ENCODE measurements at regions not wholly inside any gene's neighbourhood (a gene's known extent, or its start where the extent isn't known, plus 50 kb on each side); places are given as distances from the start of the nearest gene placed in this dataset.

DNA sequence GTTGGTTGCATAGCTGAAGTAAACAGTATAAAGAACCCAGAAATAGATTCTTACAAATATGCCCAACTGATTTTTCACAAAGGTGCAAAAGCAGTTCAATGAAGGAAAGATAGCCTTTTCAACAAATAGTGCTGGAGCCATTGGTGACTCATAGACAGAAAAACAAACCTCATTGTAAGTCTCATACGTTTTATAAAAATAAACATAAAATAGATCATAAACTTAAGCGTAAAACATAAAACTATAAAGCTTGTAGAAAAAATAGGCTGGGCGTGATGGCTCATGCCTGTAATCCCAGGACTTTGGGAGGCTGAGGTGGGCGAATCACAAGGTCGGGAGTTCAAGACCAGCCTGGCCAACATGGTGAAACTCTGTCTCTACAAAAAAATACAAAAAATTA is 318.8 kb upstream of the IGFBP3 start:
- Histone ChIP-seq H3K27me3 (ENCODE audit: control insufficient read depth, insufficient read depth, low read length) (no peaks in the 10 kb centered on the region), H3K18ac (ENCODE audit: low read depth, low read length) (no peak overlapping the region), H3K4me2 (ENCODE audit: low read depth, low read length) (no peak overlapping the region), H3K9ac (ENCODE audit: low read depth, low read length) (no peak overlapping the region), H4K91ac (ENCODE audit: insufficient read depth, low read depth, low read length) (no peak overlapping the region), H2BK120ac (ENCODE audit: low read depth, low read length) (no peak overlapping the region), H3K56ac (ENCODE audit: extremely low read depth, insufficient read depth, low read length) (no peak overlapping the region), H3K27ac (ENCODE audit: insufficient read depth, low read length) (no peak overlapping the region), H3K36me3 (ENCODE audit: control insufficient read depth, insufficient read depth, low read length) (no peaks in the 10 kb centered on the region), H4K20me1 (ENCODE audit: insufficient read depth, low read length) (no peaks in the 10 kb centered on the region), H3K4me3 (ENCODE audit: insufficient read depth, low read depth, low read length) (no peak overlapping the region), H3K4ac (ENCODE audit: low read depth, low read length) (no peak overlapping the region), H3K14ac (replicated peaks; ENCODE audit: low read depth, low read length) (no peak overlapping the region), H3K9me3 (ENCODE audit: control insufficient read depth, insufficient read depth, low read length) (no peaks in the 10 kb centered on the region), H3K23ac (ENCODE audit: low read depth, low read length) (no peak overlapping the region), H2BK5ac (ENCODE audit: low read depth, low read length, poor library complexity, severe bottlenecking) (no peak overlapping the region), H4K5ac (ENCODE audit: low read depth, low read length) (no peak overlapping the region), H4K8ac (ENCODE audit: low read depth in 2 of 2, low read length in 2 of 2) (no peak overlapping the region), H3K9me1 (ENCODE audit: insufficient read depth, low read length) (no peaks in the 10 kb centered on the region), H2AK9ac (replicated peaks; ENCODE audit: low read depth, low read length, poor library complexity) (no peak overlapping the region), H2BK20ac (ENCODE audit: low read depth, low read length) (no peak overlapping the region), H3K4me1 (ENCODE audit: control insufficient read depth, insufficient read depth, low read length) (no peaks in the 10 kb centered on the region), H2AK5ac (ENCODE audit: low read depth, low read length) (no peak overlapping the region), H2AFZ (replicated peaks; ENCODE audit: low read length, poor library complexity) (no peak overlapping the region), H2BK15ac (ENCODE audit: low read depth, low read length) (no peak overlapping the region), H3K79me1 (ENCODE audit: low read depth in 1 of 2, low read length in 2 of 2) (no peaks in the 10 kb centered on the region)
- ChIA-PET CTCF (interaction anchor here (1.0 kb wide), 1 partner anchor 120 kb away, joined by 3 read pairs; no protein-coding TSS in a partner anchor), POLR2A (ENCODE audit: unreplicated experiment) (no interaction called here)
- intact Hi-C loops (cut with micrococcal nuclease): no loop called here
- in situ Hi-C loops (cut with MboI; ENCODE audit: low sequenced_read_pairs): no loop called here
- no peak for TF ChIP-seq MAFK (IDR thresholded peaks at IDR 0.05; ENCODE audit: low read depth, low read length)
- no peak for TF ChIP-seq RCOR1 (IDR thresholded peaks at IDR 0.05; ENCODE audit: insufficient replicate concordance, low read length)
- TF ChIP-seq RFX5 (IDR thresholded peaks at IDR 0.05; ENCODE audit: low read depth, low read length): no peak
- no peak for TF ChIP-seq SMC3 (IDR thresholded peaks at IDR 0.05; ENCODE audit: low read depth, low read length)
- no peak for TF ChIP-seq POLR2A (IDR thresholded peaks at IDR 0.05; ENCODE audit: low read depth, low read length)
- TF ChIP-seq, protein P1, sequence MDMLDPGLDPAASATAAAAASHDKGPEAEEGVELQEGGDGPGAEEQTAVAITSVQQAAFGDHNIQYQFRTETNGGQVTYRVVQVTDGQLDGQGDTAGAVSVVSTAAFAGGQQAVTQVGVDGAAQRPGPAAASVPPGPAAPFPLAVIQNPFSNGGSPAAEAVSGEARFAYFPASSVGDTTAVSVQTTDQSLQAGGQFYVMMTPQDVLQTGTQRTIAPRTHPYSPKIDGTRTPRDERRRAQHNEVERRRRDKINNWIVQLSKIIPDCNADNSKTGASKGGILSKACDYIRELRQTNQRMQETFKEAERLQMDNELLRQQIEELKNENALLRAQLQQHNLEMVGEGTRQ (IDR thresholded peaks at IDR 0.05; ENCODE audit: low read depth, low read length): no peak
- TF ChIP-seq, protein P2, sequence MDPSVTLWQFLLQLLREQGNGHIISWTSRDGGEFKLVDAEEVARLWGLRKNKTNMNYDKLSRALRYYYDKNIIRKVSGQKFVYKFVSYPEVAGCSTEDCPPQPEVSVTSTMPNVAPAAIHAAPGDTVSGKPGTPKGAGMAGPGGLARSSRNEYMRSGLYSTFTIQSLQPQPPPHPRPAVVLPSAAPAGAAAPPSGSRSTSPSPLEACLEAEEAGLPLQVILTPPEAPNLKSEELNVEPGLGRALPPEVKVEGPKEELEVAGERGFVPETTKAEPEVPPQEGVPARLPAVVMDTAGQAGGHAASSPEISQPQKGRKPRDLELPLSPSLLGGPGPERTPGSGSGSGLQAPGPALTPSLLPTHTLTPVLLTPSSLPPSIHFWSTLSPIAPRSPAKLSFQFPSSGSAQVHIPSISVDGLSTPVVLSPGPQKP (IDR thresholded peaks at IDR 0.05; ENCODE audit: borderline replicate concordance, low read depth, low read length): no peak
- no peak for TF ChIP-seq CEBPB (IDR thresholded peaks at IDR 0.05; ENCODE audit: low read depth, low read length)
- TF ChIP-seq MXI1 (IDR thresholded peaks at IDR 0.05; ENCODE audit: borderline replicate concordance, low read depth, low read length): no peak
- TF ChIP-seq BHLHE40 (IDR thresholded peaks at IDR 0.05; ENCODE audit: low read depth, low read length): no peak
- TF ChIP-seq CHD1 (IDR thresholded peaks at IDR 0.05; ENCODE audit: low read depth, low read length): no peak
- no peak for TF ChIP-seq MAZ (IDR thresholded peaks at IDR 0.05; ENCODE audit: borderline replicate concordance, low read depth, low read length)
- TF ChIP-seq FOS (IDR thresholded peaks at IDR 0.05; ENCODE audit: low read depth, low read length): no peak; the same call in 1 of the 2 replicates
- no peak for TF ChIP-seq NFE2L2 (IDR thresholded peaks at IDR 0.05; ENCODE audit: low read depth, low read length)
- TF ChIP-seq, protein P3, sequence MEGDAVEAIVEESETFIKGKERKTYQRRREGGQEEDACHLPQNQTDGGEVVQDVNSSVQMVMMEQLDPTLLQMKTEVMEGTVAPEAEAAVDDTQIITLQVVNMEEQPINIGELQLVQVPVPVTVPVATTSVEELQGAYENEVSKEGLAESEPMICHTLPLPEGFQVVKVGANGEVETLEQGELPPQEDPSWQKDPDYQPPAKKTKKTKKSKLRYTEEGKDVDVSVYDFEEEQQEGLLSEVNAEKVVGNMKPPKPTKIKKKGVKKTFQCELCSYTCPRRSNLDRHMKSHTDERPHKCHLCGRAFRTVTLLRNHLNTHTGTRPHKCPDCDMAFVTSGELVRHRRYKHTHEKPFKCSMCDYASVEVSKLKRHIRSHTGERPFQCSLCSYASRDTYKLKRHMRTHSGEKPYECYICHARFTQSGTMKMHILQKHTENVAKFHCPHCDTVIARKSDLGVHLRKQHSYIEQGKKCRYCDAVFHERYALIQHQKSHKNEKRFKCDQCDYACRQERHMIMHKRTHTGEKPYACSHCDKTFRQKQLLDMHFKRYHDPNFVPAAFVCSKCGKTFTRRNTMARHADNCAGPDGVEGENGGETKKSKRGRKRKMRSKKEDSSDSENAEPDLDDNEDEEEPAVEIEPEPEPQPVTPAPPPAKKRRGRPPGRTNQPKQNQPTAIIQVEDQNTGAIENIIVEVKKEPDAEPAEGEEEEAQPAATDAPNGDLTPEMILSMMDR (conservative IDR thresholded peaks at IDR 0.05; ENCODE audit: low read depth, low read length): no peak
- dilution Hi-C loops (cut with HindIII; ENCODE audit: low sequenced_read_pairs, unreplicated experiment): no loop called here
- no CpG with 5 or more reads among the region's 5 CpGs for WGBS, 2 experiments (ENCODE audit: extremely low coverage in 2 of 2, insufficient read length in 1 of 2)
- BruUV-seq (replicated peaks): no TSS peak
- ATAC-seq (ENCODE audit: low read depth): peak; percentile 21; the same call in 1 of the 2 replicates
- DNase-seq: peak; percentile 70

All from IMR-90 (cell line).